Colon (tissue), 2 donors: ENCODE measurements at regions not wholly inside any gene's neighbourhood (a gene's known extent, or its start where the extent isn't known, plus 50 kb on each side); places are given as distances from the start of the nearest gene placed in this dataset.

Experiments used
- FAIRE-seq: peaks from 2 replicates; lab custom pipeline; 2012; peaks lifted over from hg19 to GRCh38; lab: Jason Lieb, UNC
- donor health status: control.
- donor health status: control.

DNA sequence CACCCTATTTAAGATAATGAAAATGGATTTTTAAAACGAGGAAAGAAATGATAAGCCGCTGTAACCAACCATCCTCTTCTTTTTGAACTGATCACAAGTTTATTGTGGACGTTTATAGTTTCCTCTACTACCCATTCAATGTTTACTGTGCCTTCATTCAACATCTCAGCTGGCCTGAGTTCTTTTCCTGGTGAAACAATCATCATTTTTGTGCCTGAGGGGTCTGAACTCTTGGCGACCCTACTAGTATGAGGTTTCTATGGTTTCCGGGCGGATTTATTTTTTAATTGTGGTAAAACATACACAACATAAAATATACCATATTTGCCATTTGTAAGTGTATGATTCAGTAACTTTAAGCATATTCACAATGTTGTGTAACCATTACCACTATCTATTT, 100.7 kb downstream of the SPRY1 start:
- no peak for FAIRE-seq

DNA sequence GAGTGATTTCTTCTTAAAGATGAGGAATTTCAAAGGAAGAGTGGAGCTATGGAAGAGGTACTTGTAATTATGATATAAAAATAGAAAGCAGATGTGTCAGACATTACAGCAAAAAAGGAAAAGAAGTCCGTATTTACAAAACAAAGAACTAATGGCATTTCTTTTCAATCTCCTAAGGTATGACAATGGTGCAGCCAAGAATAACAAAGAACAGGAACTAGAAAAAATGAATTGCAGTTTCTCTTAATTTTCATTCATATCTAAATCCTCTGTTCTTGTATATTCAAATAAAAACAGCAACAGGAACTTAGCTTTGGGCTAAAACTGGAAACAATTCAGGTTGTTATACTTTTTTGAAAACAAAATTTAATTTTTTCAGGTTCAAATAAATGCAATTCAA, 105.1 kb downstream of the SPRY1 start:
- FAIRE-seq: no peak

DNA sequence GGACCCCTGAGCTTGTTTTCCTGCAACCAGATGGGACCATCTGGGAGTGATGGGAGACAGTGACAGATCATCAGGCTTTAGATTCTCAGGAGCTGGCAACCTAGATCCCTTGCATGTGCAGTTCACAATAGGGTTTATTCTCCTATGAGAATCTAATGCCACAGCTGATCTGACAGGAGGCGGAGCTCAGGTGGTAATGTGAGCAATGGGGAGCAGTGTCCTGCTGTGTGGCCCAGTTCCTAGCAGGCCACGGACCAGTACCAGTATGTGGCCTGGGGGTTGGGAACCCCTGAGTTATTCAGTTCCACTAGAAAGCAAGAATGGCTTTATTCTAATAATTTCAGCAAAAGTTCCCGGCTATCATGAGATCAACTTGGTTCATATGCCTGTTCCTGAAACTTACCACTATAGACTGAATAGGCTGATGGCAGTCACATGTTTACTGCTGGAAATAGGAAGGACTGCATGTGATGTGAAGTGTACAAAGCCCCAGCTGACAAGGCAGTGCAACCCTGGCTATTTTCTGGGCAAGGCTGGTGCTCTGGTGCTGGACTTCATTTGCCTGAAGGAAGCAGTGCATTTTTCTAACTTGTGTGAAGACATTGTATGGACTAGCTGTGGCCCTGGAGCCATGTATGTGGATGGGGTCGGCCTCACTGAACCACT, 107.2 kb downstream of the SPRY1 start:
- no peak for FAIRE-seq

DNA sequence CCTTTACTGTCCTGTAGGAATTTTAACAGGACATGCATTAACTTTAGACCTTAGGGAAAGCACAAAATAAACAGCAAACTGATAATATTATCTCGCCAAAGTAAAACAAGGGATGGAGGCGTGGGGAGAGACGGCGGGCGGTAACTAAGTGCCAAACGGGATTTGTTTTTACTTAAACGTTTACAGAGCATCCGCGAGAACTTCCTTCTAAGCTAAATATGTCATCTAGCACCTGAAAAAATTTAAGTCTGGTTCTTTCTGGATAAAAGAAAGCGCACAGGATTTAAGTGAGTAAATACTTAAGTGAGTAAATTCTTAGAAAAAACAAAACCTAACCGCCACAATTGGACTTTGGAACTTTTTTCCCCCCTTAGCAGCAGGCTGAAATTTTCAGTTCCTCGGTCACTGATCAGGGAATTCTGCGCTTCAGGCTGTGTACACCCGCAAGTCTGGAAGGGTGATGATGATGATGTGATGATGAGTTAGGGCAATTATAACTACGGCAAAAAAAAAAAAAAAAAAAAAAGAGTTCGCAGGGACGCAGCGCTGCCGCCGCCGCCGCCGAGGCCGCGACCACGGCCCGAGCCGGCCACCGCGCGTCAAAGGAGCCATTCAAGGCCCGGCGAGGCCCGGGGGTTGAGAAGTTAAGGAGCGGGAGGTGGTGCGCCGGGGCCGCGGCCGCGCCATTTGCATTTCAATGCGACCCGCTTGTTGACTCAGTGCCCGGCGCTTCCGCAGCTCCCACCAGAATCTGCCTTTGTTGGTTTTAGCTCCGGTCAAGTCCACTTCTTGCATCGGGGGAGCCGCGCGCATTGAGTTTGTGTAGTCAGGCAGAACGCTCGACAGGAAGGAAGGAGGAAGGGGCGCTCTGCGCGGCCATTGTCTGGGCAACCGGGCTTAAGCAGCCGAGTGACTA, 108.8 kb downstream of the SPRY1 start:
- no peak for FAIRE-seq

DNA sequence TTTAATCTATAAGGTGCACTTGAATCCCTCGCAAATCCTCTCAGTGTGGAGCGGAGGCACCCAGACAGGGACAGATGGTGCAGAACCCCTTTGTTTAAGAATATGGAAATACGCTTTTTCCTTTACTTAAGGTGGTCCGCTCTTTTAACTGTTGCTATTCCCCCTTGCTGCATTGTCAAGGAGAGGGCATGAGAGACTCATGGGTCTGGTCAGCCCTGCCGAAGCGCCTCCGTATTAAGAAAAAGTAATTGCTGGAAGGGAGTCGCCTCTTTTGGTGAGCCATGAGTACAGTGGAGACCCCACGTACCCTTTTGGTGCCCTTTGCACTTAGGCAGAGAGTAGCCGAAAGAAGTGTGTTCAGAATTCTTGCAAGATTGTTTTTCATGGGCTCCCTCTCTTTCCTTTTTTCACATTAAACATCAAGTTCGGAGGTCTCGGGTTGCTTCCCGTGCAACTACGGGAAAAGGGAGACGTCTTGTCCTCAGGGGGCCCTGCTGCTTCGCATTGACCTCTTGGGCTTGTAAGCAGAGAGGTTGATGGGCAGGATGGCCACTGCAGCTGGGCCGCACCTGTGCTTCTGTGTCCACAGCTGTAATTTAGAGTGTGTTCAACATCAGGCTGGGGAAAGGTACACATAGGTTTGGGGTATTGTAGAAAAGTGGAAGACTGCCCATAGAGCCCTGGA, 109.6 kb downstream of the SPRY1 start:
- no peak for FAIRE-seq

DNA sequence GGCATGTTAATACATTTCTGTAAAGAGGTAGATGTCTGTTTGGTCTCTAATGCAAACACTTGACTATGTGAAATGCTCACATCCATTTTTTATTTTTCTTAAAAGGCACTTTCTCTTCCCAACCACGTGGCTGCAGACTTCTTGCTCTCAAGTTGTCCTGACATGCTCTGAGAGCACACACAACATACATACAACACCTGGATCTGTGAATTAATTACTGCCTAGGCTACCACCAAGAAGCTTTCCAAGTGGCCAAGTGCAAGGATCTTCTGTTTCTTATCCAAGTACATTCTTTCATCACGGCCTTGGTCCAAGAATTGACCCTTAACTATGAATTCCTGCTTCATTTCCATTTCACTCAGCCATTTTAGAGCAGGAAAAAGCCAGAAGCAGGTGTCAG, 110.8 kb downstream of the SPRY1 start:
- no peak for FAIRE-seq

DNA sequence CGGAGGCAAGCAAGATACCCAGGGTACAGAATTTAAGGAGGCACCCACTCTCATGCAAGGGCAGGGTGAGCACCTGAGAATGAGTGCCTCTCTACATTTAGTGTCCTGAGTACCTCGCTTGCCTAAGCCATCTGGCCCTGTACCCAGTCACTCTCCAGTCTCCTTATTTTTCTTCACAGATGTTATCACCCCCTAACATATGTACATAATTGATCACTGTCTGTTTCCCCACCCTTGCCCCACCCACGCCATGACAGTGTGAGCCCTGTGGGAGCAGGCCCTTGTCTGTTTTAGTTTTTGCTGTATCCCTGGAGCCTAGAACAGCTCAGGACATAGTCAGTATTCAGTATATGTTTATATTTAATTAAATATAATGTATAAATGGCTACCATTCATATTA, 113.6 kb downstream of the SPRY1 start:
- no peak for FAIRE-seq

DNA sequence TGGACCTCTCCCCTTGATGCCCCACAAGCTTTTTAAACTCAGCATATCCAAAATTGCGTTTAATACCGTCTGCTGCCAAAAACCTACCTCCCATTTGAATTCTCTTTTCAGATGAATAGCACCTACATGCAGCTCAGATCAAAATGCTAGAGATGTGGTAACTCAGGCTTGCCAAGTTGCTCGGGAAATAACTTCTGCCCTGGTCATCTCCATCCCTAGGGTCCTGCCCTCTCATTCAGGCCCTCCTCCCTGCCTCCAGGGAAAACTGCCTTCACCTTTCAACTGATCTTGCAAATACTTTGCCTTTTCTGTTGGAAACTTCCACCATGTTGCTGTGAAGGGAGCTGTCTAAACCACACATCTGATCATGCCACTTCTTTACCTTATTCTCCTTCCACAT, 114.1 kb downstream of the SPRY1 start:
- FAIRE-seq: no peak

DNA sequence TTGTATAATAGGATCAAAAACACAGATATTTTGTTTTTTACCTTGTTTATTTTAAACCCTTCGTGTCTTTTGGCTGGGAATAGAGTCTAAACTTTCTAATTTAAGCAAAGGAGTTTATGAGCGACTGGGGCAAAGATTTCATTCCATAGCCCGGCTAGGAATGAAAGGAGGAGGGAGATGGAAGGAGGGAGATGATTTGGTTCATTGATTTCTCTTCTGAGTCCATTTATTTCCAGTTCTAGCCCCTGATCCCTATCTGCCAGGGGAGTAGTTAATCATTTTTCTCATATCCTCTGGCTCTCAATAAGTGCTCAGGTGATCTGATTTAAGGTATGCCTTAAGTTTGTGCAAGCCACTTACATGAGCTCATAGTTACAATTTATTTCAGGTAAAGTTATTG, 120.0 kb downstream of the SPRY1 start:
- no peak for FAIRE-seq

DNA sequence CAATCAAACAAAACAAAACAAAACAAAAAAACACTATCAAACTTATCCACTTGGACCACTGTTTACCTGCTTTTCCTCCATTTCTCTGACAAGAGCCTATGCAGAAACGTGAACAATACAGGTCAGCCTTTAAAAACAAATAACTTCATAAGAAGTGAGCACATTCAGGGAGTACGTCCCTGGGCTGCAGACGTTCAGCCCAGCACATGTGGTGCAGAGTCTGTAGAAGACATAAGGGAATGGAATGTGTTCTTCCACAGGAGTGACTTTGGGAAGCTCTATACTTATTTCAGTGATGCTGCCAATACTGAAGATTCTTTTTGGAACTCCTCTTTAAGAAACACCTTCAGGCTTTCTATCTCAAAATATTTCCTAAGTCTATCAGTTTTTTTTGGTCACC, 120.6 kb downstream of the SPRY1 start:
- FAIRE-seq: no peak

DNA sequence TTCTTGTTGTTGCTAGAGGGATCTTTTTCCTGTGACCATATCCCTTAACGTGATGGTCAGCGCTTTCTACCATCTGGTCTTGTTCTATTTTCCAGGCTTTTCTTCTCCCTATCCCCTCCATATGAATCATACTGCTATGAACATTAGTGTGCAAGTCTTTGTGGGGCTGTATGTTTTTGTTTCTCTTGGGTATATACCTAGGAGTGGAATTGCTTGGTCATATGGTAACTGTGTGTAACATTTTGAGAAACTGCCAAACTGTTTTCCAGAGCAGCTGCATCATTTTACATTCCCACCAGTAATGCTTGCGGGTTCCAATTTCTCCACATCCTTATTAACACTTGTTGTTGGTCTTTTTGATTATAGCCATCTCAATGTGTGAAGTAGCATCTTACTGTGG, 121.4 kb downstream of the SPRY1 start:
- no peak for FAIRE-seq

DNA sequence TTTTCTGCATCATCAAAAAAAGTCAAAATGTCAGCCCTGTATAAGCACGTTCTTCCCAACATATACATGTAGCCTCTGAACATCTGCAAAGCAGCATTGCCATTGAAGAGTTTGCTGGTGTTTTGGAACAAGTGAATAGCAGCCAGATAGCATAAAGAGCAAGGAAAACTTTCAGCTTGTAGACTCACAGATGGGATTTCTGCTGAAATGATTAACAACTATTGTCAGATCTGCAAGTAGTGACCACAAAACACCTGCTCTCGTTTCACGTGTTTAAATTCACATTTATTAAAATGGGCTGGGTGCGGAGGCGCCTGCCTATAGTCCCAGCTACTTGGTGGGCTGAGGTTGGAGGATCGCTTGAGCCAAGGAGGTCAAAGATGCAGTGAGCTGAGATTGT, 123.7 kb downstream of the SPRY1 start:
- no peak for FAIRE-seq

DNA sequence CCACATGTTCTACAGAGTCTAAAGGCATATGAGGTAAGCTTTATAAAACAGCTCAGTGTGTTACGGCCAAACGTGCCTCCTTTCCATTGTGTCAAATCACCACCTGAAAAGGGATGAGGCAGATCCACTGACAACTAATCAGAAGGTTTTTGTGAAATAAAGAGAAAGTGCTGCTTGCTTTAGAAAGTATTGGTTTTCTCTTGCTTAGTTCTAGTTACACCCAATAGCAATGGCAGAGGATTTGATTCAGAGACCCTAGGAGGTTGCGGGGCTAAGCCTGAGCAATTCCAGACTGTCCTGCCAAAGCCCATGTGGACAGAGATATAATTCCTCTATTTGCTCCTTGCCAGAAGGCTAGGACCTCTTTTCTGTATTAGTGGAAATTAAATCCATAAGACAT, 125.5 kb downstream of the SPRY1 start:
- no peak for FAIRE-seq

DNA sequence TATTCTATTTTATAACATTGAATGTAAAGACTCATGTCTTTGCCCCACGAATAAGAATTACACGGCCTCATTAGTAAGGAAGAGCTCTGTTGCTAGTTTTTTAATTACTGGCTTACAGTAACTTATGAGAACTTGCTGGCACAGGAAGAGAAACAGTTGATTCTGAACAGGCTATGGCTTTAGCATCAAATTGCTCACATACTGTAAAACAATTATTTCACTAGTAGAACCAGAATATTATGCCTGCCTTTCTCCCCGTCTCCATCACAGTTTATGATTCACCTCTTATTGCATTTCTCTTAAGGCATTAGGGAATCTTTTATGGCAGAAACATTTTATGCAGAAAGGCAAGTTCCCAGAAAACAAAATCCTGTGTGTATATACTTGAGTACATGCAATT, 126.1 kb downstream of the SPRY1 start:
- FAIRE-seq: no peak

DNA sequence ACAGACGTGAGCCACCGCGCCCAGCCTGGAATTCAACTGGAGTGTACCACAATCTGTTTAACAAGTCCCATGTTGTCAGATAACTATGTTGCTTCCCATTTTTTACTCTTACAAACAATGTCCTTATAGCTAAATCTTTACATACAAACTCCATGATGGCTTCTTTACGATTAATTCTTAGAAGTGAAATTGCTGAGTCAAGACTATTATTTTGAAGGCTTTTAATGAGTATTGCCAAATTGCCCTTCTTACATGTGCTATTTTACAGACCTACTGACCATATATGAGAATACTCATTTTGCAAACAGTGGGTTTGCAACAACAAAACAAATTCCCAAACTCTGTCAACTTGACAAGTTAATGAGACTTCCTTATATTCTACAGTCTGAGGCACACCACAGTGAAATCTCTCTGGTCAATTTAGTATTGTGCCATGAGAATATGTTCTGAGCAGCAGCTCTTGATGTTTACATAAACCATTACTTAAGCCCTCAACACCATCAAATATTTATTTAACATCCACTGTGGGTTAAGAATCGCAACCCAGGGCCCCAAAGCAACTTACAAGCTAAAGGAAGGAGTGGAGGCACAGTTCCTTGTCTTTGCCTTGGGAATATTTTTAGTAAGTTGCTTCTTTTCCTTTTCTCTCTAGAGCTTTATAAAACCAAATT, 128.5 kb downstream of the SPRY1 start:
- FAIRE-seq: no peak

DNA sequence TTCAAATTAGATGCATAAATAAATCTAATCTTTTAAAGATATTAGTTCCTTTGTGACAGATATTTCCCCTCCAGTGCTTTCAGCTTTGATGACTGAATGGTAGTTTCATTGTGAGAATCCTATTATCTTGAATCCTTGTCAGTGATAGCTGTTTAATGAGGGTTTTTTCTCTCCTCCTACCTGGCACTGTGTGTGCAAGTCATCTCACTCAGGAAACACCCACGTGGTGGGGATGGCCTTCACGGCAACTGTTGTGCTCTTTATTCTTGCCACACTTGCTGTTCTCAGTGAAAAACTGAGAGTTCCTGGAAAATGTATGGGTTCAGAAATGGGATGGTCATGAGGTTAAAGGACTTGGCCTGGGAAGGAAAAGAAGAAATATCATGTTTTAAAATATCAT, 129.9 kb downstream of the SPRY1 start:
- no peak for FAIRE-seq

DNA sequence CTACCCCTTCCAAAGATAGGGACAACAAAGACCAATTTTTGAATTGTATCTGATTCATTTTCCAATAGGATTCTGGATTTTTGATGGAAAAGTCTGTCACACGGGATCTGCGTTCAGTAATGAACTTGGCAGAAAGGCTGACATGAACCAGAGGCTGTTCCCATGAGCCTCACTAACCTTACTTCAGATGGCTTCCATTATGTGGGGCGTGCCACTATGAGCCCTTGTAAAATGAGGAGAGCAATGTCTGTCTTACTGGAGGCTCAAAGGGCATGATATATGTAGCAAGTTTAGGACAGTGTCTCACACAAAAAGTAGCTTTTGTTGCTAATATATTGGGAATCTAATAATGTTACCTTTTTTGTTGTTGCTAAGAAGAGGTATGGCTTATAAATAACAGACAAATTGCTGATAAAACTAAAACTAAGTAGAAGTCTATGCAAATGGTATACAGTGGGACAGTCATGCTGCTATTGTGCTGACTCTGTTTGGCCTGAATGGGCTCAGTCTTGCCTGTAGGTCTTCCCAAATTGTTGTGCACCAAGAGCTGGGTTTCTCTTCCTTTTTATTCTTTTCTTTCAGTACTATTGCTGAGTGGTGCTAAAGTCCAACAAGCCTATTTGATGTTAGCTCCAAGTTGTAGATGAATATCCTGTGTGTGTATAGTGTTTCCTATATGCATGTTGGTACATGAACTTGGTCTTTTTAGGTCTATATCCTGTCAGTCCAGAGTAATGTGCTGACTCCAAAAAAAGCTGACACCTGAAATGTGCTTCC, 132.1 kb downstream of the SPRY1 start:
- no peak for FAIRE-seq

DNA sequence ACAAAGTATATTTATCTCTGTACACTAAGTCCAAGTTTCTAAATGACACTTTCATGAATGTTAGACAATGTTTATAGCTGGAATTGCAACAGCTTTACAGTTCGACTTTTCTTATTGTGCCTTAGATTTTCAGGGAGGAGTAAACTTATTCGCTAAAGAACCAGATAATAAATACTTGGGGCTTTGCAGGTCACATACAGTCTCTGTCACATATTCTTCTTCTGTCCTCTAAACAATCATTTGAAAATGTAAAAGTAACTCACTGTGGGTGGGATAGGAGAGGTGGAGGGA, 132.6 kb downstream of the SPRY1 start:
- no peak for FAIRE-seq

DNA sequence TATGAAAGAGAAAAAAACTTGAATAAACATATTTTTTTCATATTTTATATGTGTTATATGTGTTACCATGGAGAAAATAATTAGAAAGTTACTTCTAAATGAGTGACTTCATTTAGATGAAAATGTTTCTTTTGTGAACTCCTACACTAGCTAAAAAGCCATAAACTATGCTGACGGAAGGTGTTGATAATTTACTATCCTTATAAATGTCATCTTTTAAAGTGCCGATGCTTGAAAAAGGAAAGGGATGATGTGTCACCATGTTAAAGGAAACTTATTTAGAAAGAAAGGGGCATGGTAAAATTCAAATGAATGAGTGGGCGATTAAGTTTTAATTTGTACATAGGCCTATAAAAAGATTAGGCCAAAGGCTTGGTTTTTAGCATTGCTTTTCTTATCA, 133.8 kb downstream of the SPRY1 start:
- no peak for FAIRE-seq

DNA sequence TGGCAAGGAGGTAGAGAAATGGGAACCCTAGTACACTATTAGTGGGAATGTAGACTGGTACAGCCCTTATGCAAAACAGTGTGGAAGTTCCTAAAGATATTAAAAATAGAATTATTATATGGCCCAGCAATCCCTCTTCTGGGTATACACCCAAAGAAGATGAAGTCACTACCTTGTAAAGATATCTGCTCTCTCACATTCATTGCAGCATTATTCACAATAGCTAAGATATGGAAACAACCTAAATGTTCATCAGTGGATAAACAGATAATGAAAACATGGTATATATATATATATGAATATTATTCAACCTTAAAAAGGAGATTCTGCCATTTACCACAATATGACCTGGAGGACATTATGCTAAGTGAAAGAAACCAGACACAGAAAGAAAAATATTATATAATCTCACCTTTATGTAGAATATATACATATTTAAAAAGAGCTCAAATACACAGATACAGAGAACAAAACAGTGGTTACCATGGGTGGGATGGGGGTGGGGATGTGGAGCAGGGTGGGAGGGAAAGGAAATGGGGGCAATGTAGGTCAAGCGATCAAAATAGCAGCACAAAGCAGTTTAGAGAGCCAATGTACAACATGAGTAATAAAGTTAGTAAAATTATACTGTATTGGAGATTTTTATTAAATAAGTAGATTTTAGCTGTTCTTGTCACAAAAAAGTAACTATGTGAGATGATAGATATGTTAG, 138.6 kb downstream of the SPRY1 start:
- no peak for FAIRE-seq

DNA sequence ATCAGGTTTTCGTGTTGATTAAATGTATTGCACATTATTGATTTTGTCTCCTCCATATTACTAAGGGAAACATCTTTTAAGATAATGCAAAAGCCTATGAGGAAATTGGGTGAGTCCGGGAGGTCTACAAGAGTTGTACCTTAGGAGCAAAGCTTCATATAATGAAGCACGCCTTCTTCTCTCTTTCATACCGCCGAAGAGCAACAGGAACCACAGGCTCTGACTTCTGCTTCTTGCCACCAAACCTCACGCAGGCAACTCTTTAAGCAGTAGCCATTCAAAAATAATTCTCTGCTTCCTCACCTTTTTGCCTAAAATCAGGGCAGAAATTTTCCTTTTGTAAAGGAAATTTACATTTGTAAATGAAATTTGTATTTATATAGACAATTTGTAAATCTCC, 139.6 kb downstream of the SPRY1 start:
- FAIRE-seq: no peak
